Choroid plexus epithelial cell (primary cell): ENCODE measurements at regions not wholly inside any gene's neighbourhood (a gene's known extent, or its start where the extent isn't known, plus 50 kb on each side); places are given as distances from the start of the nearest gene placed in this dataset.

Experiments used
- DNase-seq: peaks from one replicate; pipeline ENCODE4 v3.0.0-alpha.2; 2010; ENCODE audit warnings: low read depth
- H3K4me3 ChIP-seq: 2 replicates; pipeline ENCODE4 v1.5.1; 2011; ENCODE audit warnings: low read depth, mild to moderate bottlenecking, control low read depth, low read length, moderate library complexity
- CTCF ChIP-seq: conservative IDR thresholded peaks from 2 replicates; pipeline ENCODE4 v1.5.1; 2011; ENCODE audit warnings: low read depth, mild to moderate bottlenecking, control low read depth, inconsistent platforms, low read length, moderate library complexity

DNA sequence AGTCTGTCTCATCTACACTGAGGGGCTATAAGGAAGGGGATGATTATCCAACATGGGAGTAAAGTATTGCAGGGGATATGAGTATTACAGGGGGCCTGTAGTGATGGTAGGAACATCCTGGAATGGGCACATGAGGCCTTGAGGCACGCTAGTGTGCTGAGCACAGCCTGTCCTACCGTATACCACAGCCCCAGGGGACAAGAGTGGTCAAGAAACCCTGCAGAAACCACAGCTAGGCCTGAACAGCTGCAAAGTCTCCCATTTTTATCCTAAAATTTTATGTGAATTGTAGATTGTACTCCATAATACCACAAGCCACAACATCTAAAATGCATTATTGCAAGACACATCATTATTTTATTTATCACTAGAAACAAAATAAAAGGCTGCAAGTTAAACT is 136.3 kb upstream of the ASTN2 start:
- DNase-seq = no peak
- TF ChIP-seq CTCF = no peak
- H3K4me3 ChIP-seq = no peak overlapping the region

DNA sequence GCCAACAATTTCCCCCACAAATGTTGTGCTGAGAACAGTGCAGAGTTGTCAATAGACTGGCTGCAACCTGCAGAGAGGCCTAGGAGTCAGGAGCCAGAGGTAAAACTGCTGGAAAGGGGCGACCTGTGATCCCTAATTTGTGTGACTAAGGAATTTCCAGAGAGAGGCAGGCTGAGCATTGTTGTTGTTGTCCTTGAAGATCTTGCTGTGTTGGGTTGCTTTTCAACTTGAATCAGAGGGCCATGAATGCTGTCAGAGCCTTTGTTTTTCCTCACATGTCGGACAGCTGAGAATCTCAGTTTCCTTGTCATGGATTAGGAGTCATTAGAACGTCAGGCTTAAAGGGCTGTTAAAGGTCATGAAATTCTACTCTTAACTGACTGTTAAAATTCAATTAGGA is 134.6 kb upstream of the ASTN2 start:
- H3K4me3 ChIP-seq = no peak overlapping the region
- TF ChIP-seq CTCF = no peak
- DNase-seq = no peak

DNA sequence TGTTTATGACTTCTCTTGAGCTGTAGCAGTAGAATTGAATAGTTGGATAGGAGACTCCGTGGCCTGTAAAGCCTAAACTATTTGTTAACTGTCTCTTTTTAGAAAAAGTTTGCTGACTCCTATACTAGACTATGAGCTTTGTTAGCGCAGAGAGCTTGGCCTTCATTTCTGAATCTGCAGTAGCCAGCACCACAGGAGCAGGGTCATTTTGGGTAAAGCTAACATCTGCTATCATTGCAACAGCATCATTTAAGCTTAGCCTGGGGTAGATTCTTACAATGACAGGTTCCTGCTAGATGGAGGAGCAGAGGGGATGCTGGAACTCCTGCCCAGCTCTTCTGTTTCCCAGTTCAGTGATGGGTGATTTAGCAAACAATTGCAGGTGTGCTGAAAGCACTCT is 133.7 kb upstream of the ASTN2 start:
- TF ChIP-seq CTCF = no peak
- H3K4me3 ChIP-seq = no peak overlapping the region
- no peak for DNase-seq

DNA sequence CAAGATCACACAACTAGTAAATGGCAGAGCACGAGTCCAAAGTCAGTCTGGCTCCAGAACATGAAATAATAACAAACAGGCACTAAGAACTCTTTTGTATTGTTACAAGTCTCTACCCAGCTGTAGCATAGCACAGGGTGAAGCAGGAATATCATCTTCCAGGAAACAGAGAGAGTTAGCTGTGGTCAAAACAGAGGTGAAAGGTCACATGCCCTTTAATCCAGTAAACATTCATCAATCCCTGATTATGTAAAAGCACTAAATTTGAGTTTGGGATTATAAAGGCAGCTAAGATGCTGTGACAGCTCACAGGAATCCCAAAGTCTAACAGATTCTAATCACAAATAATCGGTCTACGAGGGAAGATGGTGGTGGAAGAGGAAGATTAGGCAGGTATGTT is 133.0 kb upstream of the ASTN2 start:
- H3K4me3 ChIP-seq = no peak overlapping the region
- DNase-seq = no peak
- no peak for TF ChIP-seq CTCF

DNA sequence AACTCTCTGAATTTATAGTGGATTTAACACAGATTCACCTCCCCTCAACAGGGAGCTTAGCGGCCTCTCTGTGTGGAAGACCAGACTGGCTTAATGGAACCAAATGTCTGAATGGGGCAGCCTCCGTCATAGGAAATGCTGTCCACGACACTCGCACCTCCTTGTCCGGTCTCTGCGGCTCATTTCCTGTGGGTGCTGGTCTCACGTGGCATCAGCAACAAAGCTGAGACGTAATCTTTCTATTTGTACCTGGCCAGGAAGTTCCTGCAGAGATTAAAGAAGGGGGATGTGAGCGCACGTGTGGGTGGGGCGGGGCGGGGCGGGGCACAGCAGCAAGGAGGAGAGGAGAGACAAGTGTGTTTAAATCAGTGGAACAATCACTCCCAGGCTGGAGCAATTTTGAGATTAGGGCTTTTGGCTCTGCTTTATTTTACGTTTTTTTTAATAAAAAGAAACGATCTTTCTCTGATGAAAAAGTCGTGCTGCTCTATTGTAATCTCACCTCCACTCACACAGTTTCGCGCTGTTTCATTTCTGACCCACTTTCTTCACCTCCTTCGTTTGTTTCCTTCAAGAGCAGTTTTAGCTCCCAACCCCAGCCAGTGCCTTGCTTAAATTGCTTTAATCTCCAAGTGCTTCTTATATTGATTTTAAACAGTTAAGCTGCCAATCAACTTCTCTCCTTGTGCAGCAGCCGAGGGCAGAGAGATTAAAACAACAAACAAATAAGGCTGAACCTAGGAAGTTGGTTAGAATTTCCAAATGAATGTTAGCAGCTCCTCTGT is 132.2 kb upstream of the ASTN2 start:
- no peak for TF ChIP-seq CTCF
- no peak for DNase-seq
- H3K4me3 ChIP-seq = no peak overlapping the region

DNA sequence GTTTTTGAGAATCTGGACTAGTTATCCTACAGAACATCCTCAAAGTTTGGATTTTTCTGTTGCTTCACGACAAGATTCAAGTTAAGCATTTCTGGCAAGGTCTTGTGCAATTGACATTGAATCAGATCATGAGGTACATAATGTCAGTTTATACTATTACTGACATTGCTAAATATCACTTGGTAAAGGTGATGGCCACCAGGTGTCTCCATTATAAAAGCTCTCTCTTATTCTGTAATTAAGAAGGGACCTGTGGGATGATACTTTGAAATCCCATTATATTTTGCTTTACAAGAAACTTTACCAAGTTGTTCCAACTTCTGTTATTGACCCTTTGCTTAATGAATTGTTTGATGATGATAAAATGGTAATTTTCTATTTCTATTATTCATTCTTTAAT is 131.0 kb upstream of the ASTN2 start:
- TF ChIP-seq CTCF = no peak

DNA sequence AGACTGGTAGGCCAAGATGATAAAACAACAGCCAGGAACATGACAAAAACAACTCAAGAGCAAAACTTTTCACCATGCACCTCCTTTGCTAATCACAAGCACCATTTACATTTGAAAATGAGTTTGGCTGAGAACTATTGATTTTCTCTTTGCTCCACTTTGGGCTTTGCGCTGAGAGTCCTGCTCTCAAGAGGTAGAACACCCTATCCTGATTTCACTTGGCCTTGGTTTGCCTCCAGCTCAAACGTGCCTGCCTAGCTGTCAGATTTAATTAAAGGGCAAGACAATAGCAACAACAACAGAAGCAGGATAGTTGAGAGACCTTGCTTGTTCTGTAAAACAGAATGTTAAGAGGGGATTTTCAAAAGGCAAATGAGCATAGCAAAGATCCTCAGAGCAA is 128.2 kb upstream of the ASTN2 start:
- no peak overlapping the region for H3K4me3 ChIP-seq
- no peak for TF ChIP-seq CTCF
- no peak for DNase-seq

More for the DNA sequence above, 131.0 kb upstream of the ASTN2 start:
- H3K4me3 ChIP-seq = no peak overlapping the region
- DNase-seq = no peak
